Renal cortical epithelial cell (primary cell): ENCODE measurements at regions not wholly inside any gene's neighbourhood (a gene's known extent, or its start where the extent isn't known, plus 50 kb on each side); places are given as distances from the start of the nearest gene placed in this dataset.

Experiments
- DNase-seq: peaks from one replicate; pipeline ENCODE4 v3.0.0-alpha.2; 2011; ENCODE audit warnings: low read depth

- DNase-seq: peak; percentile 95
These were observed 106.0 kb downstream of the ADAMTS1 start for GRCh38 chr21:26739189-26739588.

- peak; percentile 58 for DNase-seq
These were observed 108.8 kb downstream of the ADAMTS1 start for GRCh38 chr21:26736449-26736848.

GRCh38 chr21:26732432-26733221 is 112.6 kb downstream of the ADAMTS1 start:
- DNase-seq: peak; percentile 70

- DNase-seq: no peak
These were observed 125.5 kb downstream of the ADAMTS1 start for GRCh38 chr21:26719750-26720149.

- DNase-seq: peak; percentile 22
These were observed 128.0 kb downstream of the ADAMTS1 start for GRCh38 chr21:26717146-26717739.

GRCh38 chr21:26715878-26716506 is 129.2 kb downstream of the ADAMTS1 start:
- peak; percentile 44 for DNase-seq

GRCh38 chr21:26715116-26715515 is 130.1 kb downstream of the ADAMTS1 start:
- DNase-seq: no peak

GRCh38 chr21:26710155-26710554 is 135.1 kb downstream of the ADAMTS1 start:
- no peak for DNase-seq

- DNase-seq: peak; percentile 10
These were observed 136.0 kb upstream of the CYYR1 start for GRCh38 chr21:26709090-26709489.

GRCh38 chr21:26708223-26708800 is 135.2 kb upstream of the CYYR1 start:
- DNase-seq: no peak

GRCh38 chr21:26707246-26707645 is 134.2 kb upstream of the CYYR1 start:
- no peak for DNase-seq

- no peak for DNase-seq
These were observed 125.3 kb upstream of the CYYR1 start for GRCh38 chr21:26698416-26698815.

- DNase-seq: no peak
These were observed 118.3 kb upstream of the CYYR1 start for GRCh38 chr21:26691416-26691815.

GRCh38 chr21:26686705-26687104 is 113.6 kb upstream of the CYYR1 start:
- no peak for DNase-seq

- DNase-seq: peak; percentile 57
These were observed 113.2 kb upstream of the CYYR1 start for GRCh38 chr21:26686278-26686677.

- no peak for DNase-seq
These were observed 111.8 kb upstream of the CYYR1 start for GRCh38 chr21:26684889-26685288.

- no peak for DNase-seq
These were observed 110.9 kb upstream of the CYYR1 start for GRCh38 chr21:26683996-26684395.

GRCh38 chr21:26679284-26679683 is 106.2 kb upstream of the CYYR1 start:
- DNase-seq: no peak

- no peak for DNase-seq
These were observed 101.2 kb upstream of the CYYR1 start for GRCh38 chr21:26674323-26674722.

- no peak for DNase-seq
These were observed 96.2 kb upstream of the CYYR1 start for GRCh38 chr21:26669215-26669764.

- no peak for DNase-seq
These were observed 86.7 kb upstream of the CYYR1 start for GRCh38 chr21:26659757-26660156.

- no peak for DNase-seq
These were observed 86.1 kb upstream of the CYYR1 start for GRCh38 chr21:26659182-26659581.
